ENCODE measurements at regions not wholly inside any gene's neighbourhood (a gene's known extent, or its start where the extent isn't known, plus 50 kb on each side); places are given as distances from the start of the nearest gene placed in this dataset.

GRCh38 chr4:37073226-37073840 lies 171.2 kb upstream of the NWD2 start:
- TF ChIP-seq CTCF (IDR thresholded peaks at IDR 0.05): no peak
- no peak for TF ChIP-seq POLR2A (IDR thresholded peaks at IDR 0.05)
